ENCODE measurements at regions not wholly inside any gene's neighbourhood (a gene's known extent, or its start where the extent isn't known, plus 50 kb on each side); places are given as distances from the start of the nearest gene placed in this dataset.

DNA sequence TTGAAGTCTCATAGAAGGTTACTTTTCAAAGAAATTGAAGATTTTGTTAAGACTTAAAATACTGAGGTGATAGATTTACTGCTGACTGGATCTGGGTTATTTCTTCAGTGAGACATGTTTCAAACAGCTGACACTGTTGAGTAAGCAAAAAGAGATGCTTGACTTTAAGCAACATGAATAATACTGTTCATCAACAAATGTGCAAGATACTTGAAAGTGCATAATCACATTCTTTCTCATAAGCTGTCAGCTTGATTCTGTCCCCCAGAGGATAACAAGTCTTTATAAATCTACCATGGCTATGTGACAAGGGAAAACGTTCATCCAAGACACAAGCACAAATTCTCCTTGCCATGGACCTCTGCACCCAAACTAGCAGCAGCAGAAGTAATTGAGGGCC is 260.1 kb upstream of the CDH18 start:
- no peak overlapping the region for H3K27ac ChIP-seq (ENCODE audit: low read length)
- H3K4me2 ChIP-seq (ENCODE audit: low read length): no peak overlapping the region
- intact Hi-C loops (cut with micrococcal nuclease): no loop called here
- no peaks in the 10 kb centered on the region for H3F3A ChIP-seq (ENCODE audit: low read length, unreplicated experiment)
- no peaks in the 10 kb centered on the region for H3K36me3 ChIP-seq (ENCODE audit: low read depth, low read length)
- H3K9ac ChIP-seq (ENCODE audit: low read length): no peak overlapping the region
- TF ChIP-seq, protein P1, sequence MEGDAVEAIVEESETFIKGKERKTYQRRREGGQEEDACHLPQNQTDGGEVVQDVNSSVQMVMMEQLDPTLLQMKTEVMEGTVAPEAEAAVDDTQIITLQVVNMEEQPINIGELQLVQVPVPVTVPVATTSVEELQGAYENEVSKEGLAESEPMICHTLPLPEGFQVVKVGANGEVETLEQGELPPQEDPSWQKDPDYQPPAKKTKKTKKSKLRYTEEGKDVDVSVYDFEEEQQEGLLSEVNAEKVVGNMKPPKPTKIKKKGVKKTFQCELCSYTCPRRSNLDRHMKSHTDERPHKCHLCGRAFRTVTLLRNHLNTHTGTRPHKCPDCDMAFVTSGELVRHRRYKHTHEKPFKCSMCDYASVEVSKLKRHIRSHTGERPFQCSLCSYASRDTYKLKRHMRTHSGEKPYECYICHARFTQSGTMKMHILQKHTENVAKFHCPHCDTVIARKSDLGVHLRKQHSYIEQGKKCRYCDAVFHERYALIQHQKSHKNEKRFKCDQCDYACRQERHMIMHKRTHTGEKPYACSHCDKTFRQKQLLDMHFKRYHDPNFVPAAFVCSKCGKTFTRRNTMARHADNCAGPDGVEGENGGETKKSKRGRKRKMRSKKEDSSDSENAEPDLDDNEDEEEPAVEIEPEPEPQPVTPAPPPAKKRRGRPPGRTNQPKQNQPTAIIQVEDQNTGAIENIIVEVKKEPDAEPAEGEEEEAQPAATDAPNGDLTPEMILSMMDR (conservative IDR thresholded peaks at IDR 0.05; ENCODE audit: low read depth, low read length): no peak
- TF ChIP-seq EZH2phosphoT487 (IDR thresholded peaks at IDR 0.05; ENCODE audit: borderline replicate concordance, low read length): no peak
- TF ChIP-seq EZH2 (IDR thresholded peaks at IDR 0.05; ENCODE audit: low read length, unreplicated experiment): no peak
- no peaks in the 10 kb centered on the region for H3K9me2 ChIP-seq (replicated peaks; ENCODE audit: low read length)
- ChIA-PET CTCF (no interaction called here), POLR2A (ENCODE audit: unreplicated experiment) (no interaction called here)
- no peaks in the 10 kb centered on the region for H3K9me3 ChIP-seq (ENCODE audit: low read length)
- no TSS peak for BruUV-seq (replicated peaks)
- no peak overlapping the region for H3K4me3 ChIP-seq (ENCODE audit: low read length)
- no peaks in the 10 kb centered on the region for H3K27me3 ChIP-seq (ENCODE audit: low read length)
- DNase-seq: no peak
- no peak for ATAC-seq
- no peaks in the 10 kb centered on the region for H3K79me2 ChIP-seq (ENCODE audit: low read length)
- H4K20me1 ChIP-seq (ENCODE audit: low read length): no peaks in the 10 kb centered on the region
- H3K4me1 ChIP-seq (ENCODE audit: insufficient read depth, low read length): peaks cover 7% of the 10 kb centered on the region; the same call in 1 of the 2 replicates
- no peak overlapping the region for H2AFZ ChIP-seq (ENCODE audit: low read length)

DNA sequence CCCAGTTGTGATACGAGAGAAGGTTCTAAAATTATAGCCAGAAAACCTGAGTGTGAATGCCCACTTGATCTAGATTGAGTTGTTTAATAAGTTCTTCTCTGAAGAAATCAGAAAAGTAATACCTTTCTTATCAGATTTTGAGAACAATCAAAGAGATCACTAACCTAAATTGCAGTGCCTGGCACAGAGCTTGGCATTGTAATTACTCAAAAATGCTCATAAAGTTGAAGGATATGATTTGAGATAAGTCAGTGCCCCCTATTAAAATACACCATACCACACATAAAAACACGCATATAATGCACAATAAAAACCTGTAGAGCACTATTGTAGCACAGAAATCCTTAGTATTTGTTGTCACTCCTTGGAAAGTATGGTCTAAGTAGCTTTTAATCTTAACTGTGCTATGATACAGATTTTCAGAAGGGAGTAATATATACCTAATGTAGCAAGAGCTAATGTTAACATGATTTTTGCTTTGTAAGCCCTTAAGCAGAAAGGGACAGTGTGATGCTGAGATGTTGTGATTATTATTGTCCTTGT is 257.5 kb upstream of the CDH18 start:
- peak; percentile 73 for ATAC-seq
- no peak overlapping the region for H3K4me3 ChIP-seq (ENCODE audit: low read length)
- H3K27me3 ChIP-seq (ENCODE audit: low read length): no peaks in the 10 kb centered on the region
- H2AFZ ChIP-seq (ENCODE audit: low read length): no peak overlapping the region
- no peak overlapping the region for H3K9ac ChIP-seq (ENCODE audit: low read length)
- TF ChIP-seq EZH2phosphoT487 (IDR thresholded peaks at IDR 0.05; ENCODE audit: borderline replicate concordance, low read length): no peak
- TF ChIP-seq, protein P1 (conservative IDR thresholded peaks at IDR 0.05; ENCODE audit: low read depth, low read length): no peak
- no peak for TF ChIP-seq EZH2 (IDR thresholded peaks at IDR 0.05; ENCODE audit: low read length, unreplicated experiment)
- ChIA-PET POLR2A (ENCODE audit: unreplicated experiment) (no interaction called here), CTCF (no interaction called here)
- H3K4me1 ChIP-seq (ENCODE audit: insufficient read depth, low read length): peaks cover 7% of the 10 kb centered on the region; the same call in 1 of the 2 replicates
- H3K9me3 ChIP-seq (ENCODE audit: low read length): no peaks in the 10 kb centered on the region
- H3F3A ChIP-seq (ENCODE audit: low read length, unreplicated experiment): no peaks in the 10 kb centered on the region
- no peaks in the 10 kb centered on the region for H3K79me2 ChIP-seq (ENCODE audit: low read length)
- H3K27ac ChIP-seq (ENCODE audit: low read length): no peak overlapping the region
- intact Hi-C loops (cut with micrococcal nuclease): no loop called here
- H3K36me3 ChIP-seq (ENCODE audit: low read depth, low read length): no peaks in the 10 kb centered on the region
- no TSS peak for BruUV-seq (replicated peaks)
- no peak overlapping the region for H3K4me2 ChIP-seq (ENCODE audit: low read length)
- H3K9me2 ChIP-seq (replicated peaks; ENCODE audit: low read length): no peaks in the 10 kb centered on the region
- no peaks in the 10 kb centered on the region for H4K20me1 ChIP-seq (ENCODE audit: low read length)
- peak; percentile 45 for DNase-seq

DNA sequence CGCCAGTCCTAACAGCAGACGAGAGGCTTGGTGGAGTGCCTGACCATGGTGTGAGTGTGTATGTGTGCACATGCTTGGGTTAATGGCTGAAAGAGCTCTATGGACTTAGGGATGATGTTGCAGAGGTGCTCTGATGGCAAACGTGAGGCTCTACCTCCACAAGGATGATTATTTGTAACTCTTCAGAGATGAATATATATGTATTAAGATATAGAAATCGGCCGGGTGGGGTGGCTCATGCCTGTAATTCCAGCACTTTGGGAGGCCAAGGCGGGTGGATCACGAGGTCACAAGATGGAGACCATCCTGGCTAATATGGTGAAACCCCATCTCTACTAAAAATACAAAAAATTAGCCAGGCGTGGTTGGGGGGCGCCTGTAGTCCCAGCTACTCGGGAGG is 253.4 kb upstream of the CDH18 start:
- ATAC-seq: no peak
- Histone ChIP-seq H3K9ac (ENCODE audit: low read length) (no peak overlapping the region), H2AFZ (ENCODE audit: low read length) (no peak overlapping the region), H3K9me3 (ENCODE audit: low read length) (no peaks in the 10 kb centered on the region), H3K9me2 (replicated peaks; ENCODE audit: low read length) (no peaks in the 10 kb centered on the region), H3K27me3 (ENCODE audit: low read length) (no peaks in the 10 kb centered on the region), H3K4me3 (ENCODE audit: low read length) (no peak overlapping the region), H3K4me2 (ENCODE audit: low read length) (no peak overlapping the region), H3K27ac (ENCODE audit: low read length) (no peak overlapping the region), H3K36me3 (ENCODE audit: low read depth, low read length) (no peaks in the 10 kb centered on the region), H3F3A (ENCODE audit: low read length, unreplicated experiment) (no peaks in the 10 kb centered on the region), H4K20me1 (ENCODE audit: low read length) (no peaks in the 10 kb centered on the region), H3K4me1 (ENCODE audit: insufficient read depth, low read length) (peaks cover 7% of the 10 kb centered on the region; the same call in 1 of the 2 replicates), H3K79me2 (ENCODE audit: low read length) (no peaks in the 10 kb centered on the region)
- DNase-seq: no peak
- ChIA-PET POLR2A (ENCODE audit: unreplicated experiment) (no interaction called here), CTCF (no interaction called here)
- intact Hi-C loops (cut with micrococcal nuclease): no loop called here
- BruUV-seq (replicated peaks): no TSS peak
- TF ChIP-seq EZH2phosphoT487 (IDR thresholded peaks at IDR 0.05; ENCODE audit: borderline replicate concordance, low read length) (no peak), EZH2 (IDR thresholded peaks at IDR 0.05; ENCODE audit: low read length, unreplicated experiment) (no peak)
- TF ChIP-seq, protein P1 (conservative IDR thresholded peaks at IDR 0.05; ENCODE audit: low read depth, low read length): no peak
